SK-N-SH (cell line): ENCODE measurements at regions not wholly inside any gene's neighbourhood (a gene's known extent, or its start where the extent isn't known, plus 50 kb on each side); places are given as distances from the start of the nearest gene placed in this dataset.
"Not testable (repeated sequence)": the region's sequence is repeated elsewhere in the genome, so short reads cannot be mapped to it uniquely, and the experiment has no call there.

Source experiments
- CTCF ChIP-seq: fragments of 200-600 bp; sonication (generic); IDR thresholded peaks from 2 replicates; pipeline ENCODE4 v1.6.1; 2017; ENCODE audit warnings: antibody characterized with exemption, mild to moderate bottlenecking, moderate library complexity
- EZH2phosphoT487 ChIP-seq: fragments of 200-600 bp; sonication (generic); IDR thresholded peaks from 2 replicates; pipeline ENCODE4 v1.6.1; 2017; ENCODE audit warnings: low read depth, mixed run types, mild to moderate bottlenecking, antibody characterized with exemption, moderate library complexity, borderline replicate concordance
- FOSL2 ChIP-seq: IDR thresholded peaks from 2 replicates; pipeline ENCODE4 v1.4.0; 2012; ENCODE audit warnings: low read depth, mild to moderate bottlenecking, moderate library complexity, borderline replicate concordance
- GABPA ChIP-seq: IDR thresholded peaks from 2 replicates; pipeline ENCODE4 v1.4.0; 2012; ENCODE audit warnings: low read depth, mild to moderate bottlenecking
- POLR2AphosphoS5 ChIP-seq: IDR thresholded peaks from 2 replicates; pipeline ENCODE4 v1.6.1; 2012; ENCODE audit warnings: low read depth, low read length
- REST ChIP-seq: IDR thresholded peaks from 2 replicates; pipeline ENCODE4 v1.6.1; 2012; ENCODE audit warnings: mild to moderate bottlenecking, low read depth, low read length, moderate library complexity
- TAF1 ChIP-seq: IDR thresholded peaks from 2 replicates; pipeline ENCODE4 v1.6.1; 2012; ENCODE audit warnings: low read depth, mild to moderate bottlenecking, low read length, moderate library complexity, borderline replicate concordance
- USF2 ChIP-seq: fragments of 150-350 bp; IDR thresholded peaks from 2 replicates; pipeline ENCODE4 v1.6.1; 2017; ENCODE audit warnings: antibody characterized with exemption, low read length, low read depth, borderline replicate concordance
- YY1 ChIP-seq: IDR thresholded peaks from 2 replicates; pipeline ENCODE4 v1.4.0; 2012; ENCODE audit warnings: low read depth, mild to moderate bottlenecking
- ZBTB33 ChIP-seq: IDR thresholded peaks from 2 replicates; pipeline ENCODE4 v1.4.0; 2012; ENCODE audit warnings: low read depth, borderline replicate concordance

GRCh38 chr21:5098010-5098743 is 5423.2 kb upstream of the TPTE start:
- not testable (repeated sequence) for TF ChIP-seq USF2, CTCF, GABPA, POLR2AphosphoS5, TAF1, YY1, EZH2phosphoT487, REST, ZBTB33, FOSL2
